ENCODE measurements at regions not wholly inside any gene's neighbourhood (a gene's known extent, or its start where the extent isn't known, plus 50 kb on each side); places are given as distances from the start of the nearest gene placed in this dataset.

DNA sequence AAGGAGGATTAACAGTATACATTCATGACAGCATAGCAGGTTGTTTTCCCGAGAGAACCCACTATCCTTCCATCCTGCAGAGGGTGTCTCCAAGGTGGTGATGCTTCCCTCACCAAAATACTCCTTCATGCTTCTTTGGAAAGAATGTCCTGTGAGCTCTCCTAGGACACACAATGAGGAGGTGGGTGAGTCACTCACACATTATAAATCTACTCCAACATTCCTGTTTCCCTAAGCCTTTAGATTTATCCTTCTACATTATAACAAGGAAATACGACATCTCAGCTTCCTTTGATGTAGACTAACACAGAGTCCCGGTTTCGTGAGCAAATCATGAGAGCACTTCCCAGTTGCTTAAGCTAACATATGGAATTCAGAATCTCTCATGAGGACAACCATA lies 689.7 kb upstream of the CELF2 start:
- TF ChIP-seq, protein P1, sequence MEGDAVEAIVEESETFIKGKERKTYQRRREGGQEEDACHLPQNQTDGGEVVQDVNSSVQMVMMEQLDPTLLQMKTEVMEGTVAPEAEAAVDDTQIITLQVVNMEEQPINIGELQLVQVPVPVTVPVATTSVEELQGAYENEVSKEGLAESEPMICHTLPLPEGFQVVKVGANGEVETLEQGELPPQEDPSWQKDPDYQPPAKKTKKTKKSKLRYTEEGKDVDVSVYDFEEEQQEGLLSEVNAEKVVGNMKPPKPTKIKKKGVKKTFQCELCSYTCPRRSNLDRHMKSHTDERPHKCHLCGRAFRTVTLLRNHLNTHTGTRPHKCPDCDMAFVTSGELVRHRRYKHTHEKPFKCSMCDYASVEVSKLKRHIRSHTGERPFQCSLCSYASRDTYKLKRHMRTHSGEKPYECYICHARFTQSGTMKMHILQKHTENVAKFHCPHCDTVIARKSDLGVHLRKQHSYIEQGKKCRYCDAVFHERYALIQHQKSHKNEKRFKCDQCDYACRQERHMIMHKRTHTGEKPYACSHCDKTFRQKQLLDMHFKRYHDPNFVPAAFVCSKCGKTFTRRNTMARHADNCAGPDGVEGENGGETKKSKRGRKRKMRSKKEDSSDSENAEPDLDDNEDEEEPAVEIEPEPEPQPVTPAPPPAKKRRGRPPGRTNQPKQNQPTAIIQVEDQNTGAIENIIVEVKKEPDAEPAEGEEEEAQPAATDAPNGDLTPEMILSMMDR (IDR thresholded peaks at IDR 0.05; ENCODE audit: extremely low read depth in 1 of 2, insufficient read depth in 1 of 2, low read depth in 1 of 2, low read length in 2 of 2), result no peak
- TF ChIP-seq MYC (IDR thresholded peaks at IDR 0.05; ENCODE audit: low read depth, low read length) (no peak), JUN (IDR thresholded peaks at IDR 0.05; ENCODE audit: borderline replicate concordance, insufficient read depth, insufficient read length, low read depth) (no peak), POLR2A (IDR thresholded peaks at IDR 0.05; ENCODE audit: low read depth, low read length) (no peak), EZH2 (IDR thresholded peaks at IDR 0.05; ENCODE audit: borderline replicate concordance, low read depth, low read length, severe bottlenecking) (no peak), GATA2 (IDR thresholded peaks at IDR 0.05; ENCODE audit: insufficient read depth, insufficient read length, low read depth, low read length) (no peak), FOS (IDR thresholded peaks at IDR 0.05; ENCODE audit: borderline replicate concordance, insufficient read depth, low read length) (no peak), POLR2AphosphoS5 (IDR thresholded peaks at IDR 0.05; ENCODE audit: insufficient read depth, low read depth, low read length) (no peak)
- TF ChIP-seq, protein P2, sequence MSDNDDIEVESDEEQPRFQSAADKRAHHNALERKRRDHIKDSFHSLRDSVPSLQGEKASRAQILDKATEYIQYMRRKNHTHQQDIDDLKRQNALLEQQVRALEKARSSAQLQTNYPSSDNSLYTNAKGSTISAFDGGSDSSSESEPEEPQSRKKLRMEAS (IDR thresholded peaks at IDR 0.05; ENCODE audit: insufficient read depth, insufficient read length), result no peak

Data from endothelial cell of umbilical vein (primary cell).